Natural killer cell treated with Interleukin-12 subunit alpha and Interleukin-12 subunit beta and Interleukin-15 and Interleukin-18, amount 100 ng/mL, for 72 hours (primary cell): ENCODE measurements at regions not wholly inside any gene's neighbourhood (a gene's known extent, or its start where the extent isn't known, plus 50 kb on each side); places are given as distances from the start of the nearest gene placed in this dataset.
"Not testable (repeated sequence)": the region's sequence is repeated elsewhere in the genome, so short reads cannot be mapped to it uniquely, and the experiment has no call there.

ENCODE experiments used
- ATAC-seq, 2 donors: fragments of 150-1000 bp; cut with Tn5 transposase in 1 of 2; sonication (Bioruptor Pico), chemical (Tn5 transposase) in 1 of 2; 2 replicates each; pipeline ENCODE4 v1.10.0; 2021
- DNase-seq: peaks from one replicate; pipeline ENCODE4 v3.0.0; 2022; ENCODE audit warnings: low spot score
- H3K27ac Mint-ChIP-seq, 2 donors: 1 replicate in 1 of 2; 2 replicates in 1 of 2; pipeline ENCODE4 v1.8.0; 2022; ENCODE audit warnings: mixed read lengths in 2 of 2, mild to moderate bottlenecking in 1 of 2, moderate library complexity in 1 of 2
- H3K27me3 Mint-ChIP-seq, 2 donors: 1 replicate in 1 of 2; 2 replicates in 1 of 2; pipeline ENCODE4 v1.8.0; 2022; ENCODE audit warnings: mixed read lengths in 2 of 2
- H3K36me3 Mint-ChIP-seq: one replicate; pipeline ENCODE4 v1.8.0; 2022; ENCODE audit warnings: mixed read lengths
- H3K4me1 Mint-ChIP-seq, 2 donors: 1 replicate in 1 of 2; 2 replicates in 1 of 2; pipeline ENCODE4 v1.8.0; 2022; ENCODE audit warnings: low read depth in 2 of 2, mixed read lengths in 2 of 2, mild to moderate bottlenecking in 1 of 2
- H3K4me3 Mint-ChIP-seq: one replicate; pipeline ENCODE4 v1.8.0; 2022; ENCODE audit warnings: mixed read lengths
- H3K9me3 Mint-ChIP-seq: 2 replicates; pipeline ENCODE4 v1.8.0; 2022; ENCODE audit warnings: mixed read lengths

GRCh38 chr15:77869021-77869895, 208.3 kb downstream of the TBC1D2B start:
- Mint-ChIP-seq H3K4me3 (no peak overlapping the region), H3K9me3 (no peaks in the 10 kb centered on the region), H3K27ac (no peak overlapping the region), H3K4me1 (no peaks in the 10 kb centered on the region), H3K27me3 (peaks cover 0 to 3% of the 10 kb centered on the region in 2 donors), H3K36me3 (no peaks in the 10 kb centered on the region)
- no peak for ATAC-seq
- DNase-seq: peak; percentile 55

GRCh38 chr15:77868048-77868629, 209.4 kb downstream of the TBC1D2B start:
- not testable (repeated sequence) for H3K27me3 Mint-ChIP-seq, H3K9me3 Mint-ChIP-seq, H3K27ac Mint-ChIP-seq, H3K36me3 Mint-ChIP-seq, H3K4me1 Mint-ChIP-seq, ATAC-seq, DNase-seq, H3K4me3 Mint-ChIP-seq

GRCh38 chr15:77867266-77868047, 210.1 kb downstream of the TBC1D2B start:
- no peak overlapping the region for H3K4me3 Mint-ChIP-seq
- peaks cover 0 to 5% of the 10 kb centered on the region in 2 donors for H3K27me3 Mint-ChIP-seq
- no peaks in the 10 kb centered on the region for H3K4me1 Mint-ChIP-seq
- DNase-seq: no peak
- H3K36me3 Mint-ChIP-seq: no peaks in the 10 kb centered on the region
- no peak overlapping the region for H3K27ac Mint-ChIP-seq
- ATAC-seq: no peak
- no peaks in the 10 kb centered on the region for H3K9me3 Mint-ChIP-seq

- DNase-seq (no peak), ATAC-seq (no peak)
- Mint-ChIP-seq H3K27ac (no peak overlapping the region), H3K27me3 (peaks cover 0 to 5% of the 10 kb centered on the region in 2 donors), H3K9me3 (no peaks in the 10 kb centered on the region), H3K36me3 (no peaks in the 10 kb centered on the region), H3K4me1 (no peaks in the 10 kb centered on the region), H3K4me3 (no peak overlapping the region)
Observed at GRCh38 chr15:77866596-77867125, 210.8 kb downstream of the TBC1D2B start.

GRCh38 chr15:77866186-77866585, 211.3 kb downstream of the TBC1D2B start:
- Mint-ChIP-seq H3K27ac (no peak overlapping the region), H3K27me3 (peaks cover 0 to 2% of the 10 kb centered on the region in 2 donors), H3K4me1 (no peaks in the 10 kb centered on the region), H3K36me3 (no peaks in the 10 kb centered on the region), H3K9me3 (no peaks in the 10 kb centered on the region), H3K4me3 (no peak overlapping the region)
- no peak for ATAC-seq
- no peak for DNase-seq

- H3K36me3 Mint-ChIP-seq: no peaks in the 10 kb centered on the region
- H3K9me3 Mint-ChIP-seq: no peaks in the 10 kb centered on the region
- no peak overlapping the region for H3K4me3 Mint-ChIP-seq
- H3K27ac Mint-ChIP-seq: no peak overlapping the region
- H3K27me3 Mint-ChIP-seq: peaks cover 0 to 2% of the 10 kb centered on the region in 2 donors
- DNase-seq: no peak
- ATAC-seq: no peak
- H3K4me1 Mint-ChIP-seq: no peaks in the 10 kb centered on the region
Observed at GRCh38 chr15:77865701-77866100, 211.8 kb downstream of the TBC1D2B start.

GRCh38 chr15:77865106-77865610, 212.4 kb downstream of the TBC1D2B start:
- Mint-ChIP-seq H3K4me3 (no peak overlapping the region), H3K27me3 (peaks cover 0 to 2% of the 10 kb centered on the region in 2 donors), H3K9me3 (no peaks in the 10 kb centered on the region), H3K27ac (no peak overlapping the region), H3K4me1 (no peaks in the 10 kb centered on the region), H3K36me3 (no peaks in the 10 kb centered on the region)
- no peak for ATAC-seq
- DNase-seq: no peak

GRCh38 chr15:77864211-77865105, 213.1 kb downstream of the TBC1D2B start:
- no peak for DNase-seq
- Mint-ChIP-seq H3K9me3 (no peaks in the 10 kb centered on the region), H3K4me1 (no peaks in the 10 kb centered on the region), H3K27me3 (peaks cover 0 to 2% of the 10 kb centered on the region in 2 donors), H3K4me3 (no peak overlapping the region), H3K27ac (no peak overlapping the region), H3K36me3 (no peaks in the 10 kb centered on the region)
- ATAC-seq: no peak

GRCh38 chr15:77863491-77864105, 213.9 kb downstream of the TBC1D2B start:
- Mint-ChIP-seq H3K36me3 (no peaks in the 10 kb centered on the region), H3K4me3 (no peak overlapping the region), H3K27me3 (peaks cover 0 to 5% of the 10 kb centered on the region in 2 donors), H3K4me1 (no peaks in the 10 kb centered on the region), H3K9me3 (no peaks in the 10 kb centered on the region), H3K27ac (no peak overlapping the region)
- DNase-seq: peak; percentile 48
- no peak for ATAC-seq

GRCh38 chr15:77862651-77863104, 214.8 kb downstream of the TBC1D2B start:
- Mint-ChIP-seq H3K27me3 (peaks cover 0 to 7% of the 10 kb centered on the region in 2 donors), H3K36me3 (no peaks in the 10 kb centered on the region), H3K27ac (no peak overlapping the region), H3K9me3 (no peaks in the 10 kb centered on the region), H3K4me3 (no peak overlapping the region), H3K4me1 (no peaks in the 10 kb centered on the region)
- DNase-seq (peak; percentile 52), ATAC-seq (no peak)

- not testable (repeated sequence) for H3K27me3 Mint-ChIP-seq, H3K27ac Mint-ChIP-seq, ATAC-seq, H3K9me3 Mint-ChIP-seq, H3K36me3 Mint-ChIP-seq, H3K4me1 Mint-ChIP-seq, H3K4me3 Mint-ChIP-seq
- peak; percentile 40 for DNase-seq
Observed at GRCh38 chr15:77861997-77862635, 215.4 kb downstream of the TBC1D2B start.

GRCh38 chr15:77860071-77860691, 217.3 kb downstream of the TBC1D2B start:
- DNase-seq: peak; percentile 31
- Mint-ChIP-seq H3K27me3 (peaks cover 8 to 9% of the 10 kb centered on the region in 2 donors), H3K27ac (no peak overlapping the region), H3K36me3 (no peaks in the 10 kb centered on the region), H3K4me3 (no peak overlapping the region), H3K9me3 (no peaks in the 10 kb centered on the region), H3K4me1 (no peaks in the 10 kb centered on the region)
- no peak for ATAC-seq
